A673 (cell line): ENCODE measurements at regions not wholly inside any gene's neighbourhood (a gene's known extent, or its start where the extent isn't known, plus 50 kb on each side); places are given as distances from the start of the nearest gene placed in this dataset.
A peak's percentile ranks its signal among the peaks of the same experiment; 100 is the strongest.

Experiments
- BruUV-seq: library from RNA; stranded (reverse); fragments of 400-500 nt; replicated peaks from 2 replicates; lab custom pipeline; 2021; lab: Mats Ljungman, UMichigan
- CTCF ChIA-PET: fragments of 300-600 bp; sonication (Branson Sonifier 250); formaldehyde crosslinking; loops from one replicate; lab custom pipeline; 2022; ENCODE audit warnings: antibody characterized with exemption; lab: Charles Lee
- POLR2A ChIA-PET: fragments of 300-600 bp; sonication (Branson Sonifier 250); formaldehyde crosslinking; loops from one replicate; lab custom pipeline; 2022; ENCODE audit warnings: antibody characterized with exemption; ENCODE audit not compliant: low non-redundant PET; lab: Charles Lee
- DNase-seq: peaks from one replicate; pipeline ENCODE4 v3.0.0-alpha.2; 2015; ENCODE audit warnings: low spot score
- H3K27ac ChIP-seq: fragments of 200-600 bp; sonication (generic); 2 replicates; pipeline ENCODE4 v1.5.1; 2016; ENCODE audit warnings: mixed run types, low read depth, mild to moderate bottlenecking, mixed read lengths, antibody characterized with exemption, low read length; ENCODE audit not compliant: poor library complexity, severe bottlenecking
- H3K27me3 ChIP-seq: fragments of 200-600 bp; sonication (generic); replicated peaks from 2 replicates; pipeline ENCODE4 v1.6.1; 2017; ENCODE audit warnings: mixed run types, low read depth, mild to moderate bottlenecking, mixed read lengths, antibody characterized with exemption, low read length; ENCODE audit not compliant: insufficient read depth, poor library complexity
- H3K36me3 ChIP-seq: fragments of 200-600 bp; sonication (generic); 2 replicates; pipeline ENCODE4 v1.6.1; 2016; ENCODE audit warnings: mixed run types, mild to moderate bottlenecking, mixed read lengths, antibody characterized with exemption, low read length; ENCODE audit not compliant: insufficient read depth, poor library complexity, severe bottlenecking
- H3K4me1 ChIP-seq: fragments of 200-600 bp; sonication (generic); 2 replicates; pipeline ENCODE4 v1.6.1; 2017; ENCODE audit warnings: mixed run types, mild to moderate bottlenecking, mixed read lengths, antibody characterized with exemption, low read length; ENCODE audit not compliant: insufficient read depth, poor library complexity, severe bottlenecking
- H3K4me3 ChIP-seq: fragments of 200-600 bp; sonication (generic); 2 replicates; pipeline ENCODE4 v1.5.1; 2016; ENCODE audit warnings: low read depth, mixed run types, mild to moderate bottlenecking, mixed read lengths, low read length; ENCODE audit not compliant: poor library complexity, severe bottlenecking
- H3K9me3 ChIP-seq: fragments of 200-600 bp; sonication (generic); 2 replicates; pipeline ENCODE4 v1.6.1; 2016; ENCODE audit warnings: mixed run types, low read depth, mild to moderate bottlenecking, mixed read lengths, antibody characterized with exemption, low read length; ENCODE audit not compliant: poor library complexity, severe bottlenecking
- EZH2 ChIP-seq: fragments of 200-600 bp; sonication (generic); IDR thresholded peaks from 2 replicates; pipeline ENCODE4 v1.6.1; 2017; ENCODE audit warnings: borderline replicate concordance, low read depth, mild to moderate bottlenecking, mixed read lengths, antibody characterized with exemption, low read length; ENCODE audit not compliant: poor library complexity, severe bottlenecking
- intact Hi-C: fragments of 100-400 bp; cut with micrococcal nuclease; formaldehyde crosslinking; loops from one replicate; pipeline ENCODE4 v1.10.0; 2022; ENCODE audit not compliant: unreplicated experiment
- TF ChIP-seq, protein P1 (sequence below): fragments of 300-800, 200-600 bp; sonication (generic); conservative IDR thresholded peaks from 2 replicates; pipeline ENCODE4 v1.5.1; 2017; ENCODE audit warnings: low read depth, mild to moderate bottlenecking, antibody characterized with exemption, low read length, moderate library complexity, mixed read lengths

DNA sequence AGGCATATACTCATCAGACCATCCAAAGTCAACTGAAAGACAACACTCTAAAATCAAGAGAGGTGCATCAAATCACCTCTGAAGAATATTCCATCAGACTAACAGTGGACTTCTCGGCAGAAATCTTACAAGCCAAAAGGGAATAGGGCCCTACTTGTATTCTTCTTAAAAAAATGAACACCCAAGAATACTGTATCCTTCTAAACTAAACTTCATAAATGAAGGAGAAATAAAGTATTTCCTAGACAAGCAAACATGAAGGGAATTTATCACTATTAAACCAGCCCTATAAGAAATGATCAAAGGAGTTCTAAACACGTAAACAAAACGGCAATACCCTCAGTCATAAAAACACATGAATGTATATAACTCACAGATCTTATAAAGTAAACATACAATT lies 141.2 kb downstream of the CXXC4 start:
- Histone ChIP-seq H3K9me3 (peaks cover 4% of the 10 kb centered on the region), H3K36me3 (no peaks in the 10 kb centered on the region), H3K27ac (no peak overlapping the region), H3K4me1 (no peaks in the 10 kb centered on the region), H3K4me3 (no peak overlapping the region), H3K27me3 (no peaks in the 10 kb centered on the region)
- intact Hi-C loops, result no loop called here
- no TSS peak for BruUV-seq
- TF ChIP-seq, protein P1, sequence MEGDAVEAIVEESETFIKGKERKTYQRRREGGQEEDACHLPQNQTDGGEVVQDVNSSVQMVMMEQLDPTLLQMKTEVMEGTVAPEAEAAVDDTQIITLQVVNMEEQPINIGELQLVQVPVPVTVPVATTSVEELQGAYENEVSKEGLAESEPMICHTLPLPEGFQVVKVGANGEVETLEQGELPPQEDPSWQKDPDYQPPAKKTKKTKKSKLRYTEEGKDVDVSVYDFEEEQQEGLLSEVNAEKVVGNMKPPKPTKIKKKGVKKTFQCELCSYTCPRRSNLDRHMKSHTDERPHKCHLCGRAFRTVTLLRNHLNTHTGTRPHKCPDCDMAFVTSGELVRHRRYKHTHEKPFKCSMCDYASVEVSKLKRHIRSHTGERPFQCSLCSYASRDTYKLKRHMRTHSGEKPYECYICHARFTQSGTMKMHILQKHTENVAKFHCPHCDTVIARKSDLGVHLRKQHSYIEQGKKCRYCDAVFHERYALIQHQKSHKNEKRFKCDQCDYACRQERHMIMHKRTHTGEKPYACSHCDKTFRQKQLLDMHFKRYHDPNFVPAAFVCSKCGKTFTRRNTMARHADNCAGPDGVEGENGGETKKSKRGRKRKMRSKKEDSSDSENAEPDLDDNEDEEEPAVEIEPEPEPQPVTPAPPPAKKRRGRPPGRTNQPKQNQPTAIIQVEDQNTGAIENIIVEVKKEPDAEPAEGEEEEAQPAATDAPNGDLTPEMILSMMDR, result no peak
- no peak for TF ChIP-seq EZH2
- ChIA-PET CTCF (no interaction called here), POLR2A (no interaction called here)
- DNase-seq, result no peak

DNA sequence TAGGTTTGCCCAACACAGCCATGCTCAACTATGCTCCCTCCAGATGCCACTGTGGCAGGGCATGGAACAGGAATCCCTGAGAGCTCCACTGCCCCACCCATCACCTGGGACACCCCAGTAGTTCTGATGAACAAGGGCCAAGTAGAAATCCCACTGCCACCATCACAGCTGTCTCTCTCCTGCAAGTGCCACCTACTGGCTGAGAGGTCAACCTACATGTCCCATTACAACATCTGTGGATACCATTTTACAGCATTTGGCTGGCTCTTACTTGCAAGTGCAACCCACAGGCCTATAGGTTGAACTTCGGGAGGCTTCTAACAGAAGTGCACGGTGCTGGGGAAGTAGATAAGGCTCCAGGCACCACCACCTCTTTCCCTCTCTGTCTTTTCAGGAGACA lies 142.5 kb downstream of the CXXC4 start:
- Histone ChIP-seq H3K4me3 (no peak overlapping the region), H3K27me3 (no peaks in the 10 kb centered on the region), H3K36me3 (no peaks in the 10 kb centered on the region), H3K27ac (no peak overlapping the region), H3K4me1 (no peaks in the 10 kb centered on the region), H3K9me3 (peaks cover 4% of the 10 kb centered on the region)
- CTCF ChIA-PET, result no interaction called here
- POLR2A ChIA-PET, result no interaction called here
- peak; percentile 20 for DNase-seq
- BruUV-seq, result no TSS peak
- intact Hi-C loops, result no loop called here
- no peak for TF ChIP-seq EZH2
- TF ChIP-seq, protein P1, result peak; percentile 34; the same call in 1 of the 2 replicates

DNA sequence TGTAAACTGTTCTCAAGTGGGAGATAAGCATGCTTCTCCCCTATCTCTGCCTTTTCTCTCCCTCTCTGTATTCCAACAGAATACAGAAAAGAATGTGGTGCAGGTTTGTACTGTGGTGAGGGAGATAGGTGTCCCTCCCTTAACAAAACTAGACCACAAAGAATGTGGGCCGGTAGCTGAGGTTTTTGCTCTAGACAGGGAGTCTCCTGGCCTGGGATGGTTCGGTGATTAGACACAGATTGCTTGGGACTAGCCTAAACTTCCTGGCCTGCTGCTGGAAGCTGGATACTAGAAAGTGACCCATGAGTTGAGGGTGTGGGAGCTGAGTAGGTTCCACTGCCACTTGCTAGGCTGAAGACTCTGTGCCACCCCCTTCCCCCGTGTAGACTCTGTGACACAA lies 143.0 kb downstream of the CXXC4 start:
- Histone ChIP-seq H3K9me3 (peaks cover 4% of the 10 kb centered on the region), H3K27me3 (no peaks in the 10 kb centered on the region), H3K27ac (no peak overlapping the region), H3K4me3 (no peak overlapping the region), H3K36me3 (no peaks in the 10 kb centered on the region), H3K4me1 (no peaks in the 10 kb centered on the region)
- no peak for DNase-seq
- CTCF ChIA-PET, result no interaction called here
- TF ChIP-seq, protein P1, result no peak
- no peak for TF ChIP-seq EZH2
- BruUV-seq, result no TSS peak
- POLR2A ChIA-PET, result no interaction called here
- intact Hi-C loops, result no loop called here
